DLD1 (cell line): ENCODE measurements at regions not wholly inside any gene's neighbourhood (a gene's known extent, or its start where the extent isn't known, plus 50 kb on each side); places are given as distances from the start of the nearest gene placed in this dataset.
"Not testable (repeated sequence)": the region's sequence is repeated elsewhere in the genome, so short reads cannot be mapped to it uniquely, and the experiment has no call there.

Experiments
- in situ Hi-C: cut with HindIII; loops from 2 replicates; pipeline ENCODE4 v1.10.0; 2017; ENCODE audit warnings: low sequenced_read_pairs

DNA sequence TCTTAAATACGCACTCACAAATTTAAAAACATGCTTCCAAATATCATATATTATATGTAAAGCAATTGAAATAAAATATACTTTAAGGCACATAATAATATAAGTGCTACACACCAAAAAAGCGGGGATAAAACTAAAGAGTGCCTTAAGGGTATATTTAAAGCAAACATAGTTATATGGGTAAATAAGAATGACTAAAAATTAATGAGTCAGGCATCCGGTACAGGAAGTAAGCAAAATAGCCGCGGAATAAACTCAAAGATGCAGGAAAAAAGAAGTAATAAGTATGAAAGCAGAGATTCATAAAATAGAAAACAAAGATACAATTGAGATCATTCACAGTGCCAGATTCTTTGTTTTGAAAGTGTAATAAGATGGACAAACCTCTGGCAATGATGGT lies 503.5 kb upstream of the SOX11 start:
- in situ Hi-C loops = no loop called here

DNA sequence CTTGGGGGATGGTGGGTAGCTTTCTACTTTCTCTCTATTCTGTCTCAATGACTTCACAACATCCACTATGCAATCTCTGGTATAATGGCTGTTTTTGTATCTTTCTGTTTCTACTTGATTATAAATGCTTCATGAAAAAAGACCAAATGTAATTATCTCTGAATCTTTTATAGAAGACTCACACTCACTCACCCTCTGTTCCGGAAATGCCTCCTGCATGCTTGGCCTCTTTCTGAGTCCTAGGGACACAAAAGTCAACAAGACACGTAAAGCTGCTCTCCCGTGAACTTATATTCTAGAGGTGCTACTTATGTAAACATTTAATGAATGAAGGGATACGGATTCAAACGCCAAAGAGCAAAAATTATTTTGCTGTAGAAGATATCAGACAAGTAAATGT lies 502.2 kb upstream of the SOX11 start:
- in situ Hi-C loops = no loop called here

DNA sequence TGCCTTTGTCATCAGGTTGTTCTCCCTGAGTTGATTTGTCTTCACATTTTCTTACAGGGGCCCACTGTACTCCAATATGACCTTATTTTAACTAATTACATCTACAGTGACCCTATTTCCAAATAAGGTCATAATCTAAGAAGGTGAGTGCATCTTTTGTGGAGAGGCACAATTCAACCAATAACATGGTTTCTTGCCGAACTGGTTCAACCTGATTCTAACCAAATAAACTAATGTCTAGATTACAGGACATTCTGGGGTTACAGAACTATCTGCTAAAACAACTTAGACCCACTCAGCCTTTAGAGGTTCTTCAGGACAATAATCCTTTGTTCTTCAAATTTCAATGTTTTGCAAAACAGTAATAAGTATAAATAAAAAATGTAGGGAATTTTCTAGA lies 496.5 kb upstream of the SOX11 start:
- in situ Hi-C loops = no loop called here

DNA sequence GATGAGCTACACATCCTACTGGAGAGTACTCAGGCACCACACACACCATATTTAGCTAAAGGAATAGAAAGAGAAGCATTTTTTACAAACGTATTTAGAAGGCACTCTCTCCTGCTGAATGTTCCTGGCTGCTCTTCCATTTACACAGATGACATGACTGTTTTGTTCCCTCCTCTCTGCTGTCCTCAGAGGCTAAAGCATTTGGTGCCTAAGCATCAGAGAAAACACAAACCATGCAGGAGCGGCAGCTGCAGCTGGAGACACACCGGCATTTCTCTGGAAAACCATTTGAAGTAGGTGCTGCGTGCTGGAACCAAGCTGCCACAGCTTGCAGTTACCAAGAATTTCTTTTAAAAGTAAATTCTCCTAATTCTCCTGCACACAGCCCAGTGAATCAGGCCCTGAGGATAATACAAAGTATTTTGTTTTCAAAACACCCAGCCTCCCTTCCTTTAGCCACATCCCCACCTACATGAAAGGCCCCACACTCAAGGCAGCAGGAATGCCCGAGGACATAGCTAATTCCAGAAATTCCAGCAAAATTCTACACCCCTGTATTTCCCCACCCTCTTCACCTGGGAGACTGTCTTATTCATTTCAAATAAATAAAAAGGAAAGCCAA lies 488.9 kb upstream of the SOX11 start:
- in situ Hi-C loops = no loop called here

DNA sequence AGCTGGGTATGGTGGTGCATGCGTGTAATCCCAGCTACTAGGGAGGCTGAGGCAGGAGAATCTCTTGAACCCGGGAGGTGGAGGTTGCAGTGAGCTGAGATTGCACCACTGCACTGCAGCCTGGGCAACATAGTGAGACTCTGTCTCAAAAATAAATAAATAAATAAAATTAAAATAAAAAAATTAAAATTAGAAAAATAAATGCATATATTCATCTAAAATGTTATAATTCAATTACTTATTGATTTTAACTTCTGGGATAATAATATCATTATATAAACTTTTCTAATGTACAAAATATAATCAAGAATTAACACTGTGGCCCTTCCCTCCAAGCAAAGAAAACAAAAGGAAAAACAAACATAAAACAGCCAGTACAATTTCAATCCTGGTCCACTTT lies 485.4 kb upstream of the SOX11 start:
- in situ Hi-C loops = not testable (repeated sequence)

DNA sequence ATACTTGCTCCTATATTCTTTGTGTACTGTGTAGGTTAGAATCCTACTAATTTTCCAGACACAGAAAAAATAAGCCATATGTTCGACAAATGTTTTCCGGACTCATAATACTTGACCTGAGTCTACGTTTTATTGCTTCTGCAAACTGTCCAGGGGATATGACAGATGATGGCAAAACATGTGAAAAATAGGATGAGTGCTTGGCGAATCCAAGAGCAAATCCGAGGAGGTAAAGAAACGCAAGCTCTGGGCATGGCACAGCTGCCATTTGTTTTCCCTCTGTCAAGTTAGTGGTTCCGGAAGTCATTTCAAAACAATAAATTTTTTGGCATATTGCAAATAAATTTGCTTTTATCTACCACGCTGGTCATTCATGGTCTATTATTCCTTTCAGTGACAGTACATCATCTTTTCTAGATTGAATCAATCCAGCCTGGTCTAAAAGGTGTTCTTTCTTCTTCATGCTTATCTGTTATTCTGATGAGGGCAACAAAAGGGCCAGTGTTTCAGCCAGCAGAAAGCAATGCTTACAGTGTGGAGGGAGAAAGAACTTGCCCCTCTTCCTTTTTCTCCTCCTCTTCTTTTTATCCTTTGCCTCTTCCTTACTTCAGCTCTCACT lies 476.1 kb upstream of the SOX11 start:
- in situ Hi-C loops = no loop called here

DNA sequence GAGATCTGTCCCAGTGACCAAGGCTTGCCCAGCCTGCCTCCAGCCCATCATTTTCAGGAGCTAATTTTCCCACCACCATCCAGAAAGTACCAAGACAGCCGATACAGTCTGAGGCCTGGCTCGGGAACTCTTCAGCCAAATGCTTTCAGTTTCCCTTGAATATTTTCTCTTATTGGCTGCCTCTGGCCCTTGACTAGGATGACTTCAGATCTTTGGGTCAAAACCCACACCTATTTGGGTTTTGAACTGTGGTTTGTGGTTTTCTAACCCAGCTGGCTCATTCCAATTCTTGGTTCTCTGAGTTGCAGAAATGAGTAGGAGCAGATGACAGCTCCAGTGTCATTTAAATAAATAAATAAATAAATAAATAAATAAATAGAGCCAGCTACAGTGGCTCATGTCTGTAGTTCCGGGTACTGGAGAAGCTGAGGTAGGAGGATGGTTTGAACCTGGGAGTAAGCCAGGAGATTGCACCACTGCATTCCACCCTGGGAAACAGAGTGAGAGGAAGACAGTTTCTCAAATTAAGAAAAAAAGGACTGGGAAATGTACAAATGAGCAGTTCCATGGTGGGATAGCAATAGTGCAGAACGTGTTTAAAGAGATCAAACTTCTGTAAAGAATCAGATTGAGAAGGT lies 465.0 kb upstream of the SOX11 start:
- in situ Hi-C loops = no loop called here

DNA sequence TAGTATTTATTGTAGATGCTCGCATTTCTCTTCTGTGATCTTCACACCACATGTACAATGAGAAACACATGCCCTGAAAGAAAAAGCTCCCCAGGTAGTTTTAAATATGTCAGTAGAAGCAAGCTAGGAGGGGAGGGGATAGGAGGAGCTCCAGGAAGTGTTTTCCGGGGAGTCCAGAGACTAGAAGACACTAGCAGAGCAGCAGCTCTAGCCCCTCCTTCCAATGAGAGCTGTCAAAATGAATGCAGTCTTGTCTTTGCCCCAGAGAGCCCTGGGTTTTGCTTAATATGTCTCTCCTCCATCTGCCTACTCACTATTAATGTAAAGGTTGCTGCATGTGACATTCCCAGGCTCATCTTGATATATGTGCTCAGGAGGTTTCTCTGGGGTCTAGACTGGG lies 462.6 kb upstream of the SOX11 start:
- in situ Hi-C loops = no loop called here

DNA sequence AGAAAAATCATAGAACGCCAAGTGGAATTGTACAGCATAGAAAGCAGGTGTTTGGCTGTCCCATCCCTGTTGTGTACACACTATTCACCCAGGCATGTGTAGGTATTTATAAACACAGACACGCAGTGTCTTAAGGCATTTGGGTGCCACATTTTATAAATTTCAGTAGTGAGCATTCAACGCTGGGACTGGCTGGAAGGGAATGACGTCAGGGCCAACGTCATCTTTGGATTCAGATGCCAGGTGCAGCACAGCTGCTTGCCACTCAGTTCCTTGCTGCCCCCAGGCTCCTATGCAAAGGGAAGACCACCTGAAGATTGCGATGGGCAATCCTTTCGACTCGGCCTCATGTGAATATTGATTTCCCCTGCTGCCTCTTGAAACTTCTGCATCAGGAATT lies 461.7 kb upstream of the SOX11 start:
- in situ Hi-C loops = no loop called here

DNA sequence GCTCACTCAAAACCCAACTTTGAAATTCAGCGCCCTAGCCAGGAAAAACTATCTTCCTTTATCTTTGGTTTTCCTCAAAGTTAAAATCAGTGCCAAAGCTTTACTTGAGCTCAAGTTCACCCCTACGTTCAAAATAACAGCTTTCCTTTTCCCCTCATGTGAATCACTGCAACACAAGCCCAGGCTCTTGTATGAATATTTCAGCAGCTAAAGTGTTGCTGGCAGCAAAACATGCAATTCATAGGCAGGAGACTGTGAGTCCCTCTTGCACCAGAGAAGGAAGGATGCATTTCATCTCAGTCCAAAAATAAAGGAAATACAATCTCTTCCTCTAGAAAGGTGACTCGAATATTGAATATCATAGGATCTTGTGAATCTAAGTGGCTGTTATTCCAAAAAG lies 461.3 kb upstream of the SOX11 start:
- in situ Hi-C loops = no loop called here

DNA sequence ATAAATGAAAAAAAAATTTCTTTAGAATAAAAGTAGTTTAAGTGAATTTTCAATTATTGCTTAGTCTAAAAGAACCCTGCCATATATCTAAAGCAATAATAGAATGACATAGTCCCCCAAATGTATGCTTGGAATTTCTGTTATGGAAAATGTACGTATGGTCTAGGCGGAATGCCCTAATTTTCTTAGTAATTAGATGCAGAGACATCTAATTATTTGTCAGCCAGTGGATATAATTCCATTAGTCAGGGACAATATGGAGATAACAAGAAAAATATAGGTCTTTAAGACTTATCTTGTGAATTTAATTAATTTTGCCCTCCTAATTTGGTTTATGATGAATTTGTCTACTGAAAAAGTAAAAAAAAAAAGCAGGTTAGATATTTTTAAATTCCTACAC lies 460.9 kb upstream of the SOX11 start:
- in situ Hi-C loops = no loop called here

DNA sequence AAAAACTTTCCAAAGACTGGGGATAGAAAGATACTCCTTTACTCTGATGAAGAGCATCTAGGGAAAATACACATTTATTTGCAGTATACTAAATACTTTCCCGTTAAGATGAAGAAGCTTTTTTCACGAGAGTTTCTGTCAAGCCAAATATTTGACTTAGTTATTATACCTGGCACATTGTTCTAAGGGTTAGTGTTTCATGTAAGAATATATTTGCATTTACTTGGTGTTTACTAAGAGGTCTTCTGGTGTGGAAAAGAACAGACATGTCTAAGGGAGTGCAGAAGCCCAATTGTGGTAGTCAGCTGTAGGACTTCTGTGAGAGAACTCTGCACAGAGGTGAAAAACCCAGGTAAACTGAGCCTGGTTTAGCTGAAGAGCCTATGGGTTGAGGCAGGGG lies 457.6 kb upstream of the SOX11 start:
- in situ Hi-C loops = no loop called here

DNA sequence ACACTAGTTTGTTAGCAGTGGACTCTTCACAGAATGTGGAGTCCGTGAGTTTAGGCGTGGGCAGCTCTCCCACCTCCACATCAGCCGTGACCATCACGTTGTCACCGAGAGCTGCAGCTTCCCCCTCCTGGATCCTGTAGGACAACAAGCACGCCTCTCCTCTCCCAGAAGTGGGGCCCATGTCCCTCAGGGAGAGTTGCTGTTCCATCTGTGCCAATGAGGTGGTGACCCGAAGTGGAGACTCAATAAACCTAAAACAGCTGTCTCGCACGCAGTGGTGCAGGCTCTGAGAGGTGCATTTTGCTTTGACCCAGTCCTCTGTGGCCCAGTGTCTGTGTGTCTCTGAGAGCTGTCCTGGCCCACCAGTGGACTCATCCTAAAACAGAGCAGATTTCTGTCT lies 456.5 kb upstream of the SOX11 start:
- in situ Hi-C loops = no loop called here

DNA sequence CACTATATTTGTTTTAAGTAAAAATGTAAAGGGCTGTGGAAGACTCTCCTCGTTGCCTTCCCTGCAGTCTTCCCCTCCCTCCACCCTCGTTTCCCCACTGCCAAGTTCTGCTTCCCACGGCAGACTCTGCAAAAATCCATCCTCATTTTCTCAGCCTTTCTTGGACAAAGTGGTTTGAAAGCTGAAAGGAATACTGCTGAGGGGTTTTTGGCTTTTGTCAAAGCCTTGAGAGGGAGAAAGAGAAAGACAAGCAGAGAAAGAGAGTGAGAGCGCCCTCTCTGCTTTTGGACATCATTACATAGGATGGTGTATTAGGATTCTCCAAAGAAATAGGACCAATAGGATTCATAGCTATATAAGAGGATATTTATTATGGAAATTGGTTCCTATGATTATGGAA lies 455.9 kb upstream of the SOX11 start:
- in situ Hi-C loops = no loop called here

DNA sequence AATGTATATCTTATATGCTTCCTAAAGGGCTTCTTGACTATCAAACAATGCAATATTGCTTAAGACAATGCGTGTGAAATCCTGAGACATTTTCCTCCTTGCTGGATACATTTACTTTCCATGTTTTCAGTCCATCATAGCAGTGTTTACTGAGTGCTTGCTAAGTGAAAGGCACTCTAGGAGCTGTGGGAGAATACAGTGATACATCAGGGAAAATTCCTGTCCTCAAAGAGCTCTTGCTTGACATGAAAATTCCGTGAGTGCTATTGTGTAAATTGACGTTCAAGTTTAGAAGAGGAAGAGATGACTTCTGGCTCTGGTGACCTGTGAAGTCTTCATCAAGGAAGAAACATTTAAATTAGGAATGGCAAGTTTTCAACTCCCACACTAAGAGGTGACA lies 449.4 kb upstream of the SOX11 start:
- in situ Hi-C loops = no loop called here

DNA sequence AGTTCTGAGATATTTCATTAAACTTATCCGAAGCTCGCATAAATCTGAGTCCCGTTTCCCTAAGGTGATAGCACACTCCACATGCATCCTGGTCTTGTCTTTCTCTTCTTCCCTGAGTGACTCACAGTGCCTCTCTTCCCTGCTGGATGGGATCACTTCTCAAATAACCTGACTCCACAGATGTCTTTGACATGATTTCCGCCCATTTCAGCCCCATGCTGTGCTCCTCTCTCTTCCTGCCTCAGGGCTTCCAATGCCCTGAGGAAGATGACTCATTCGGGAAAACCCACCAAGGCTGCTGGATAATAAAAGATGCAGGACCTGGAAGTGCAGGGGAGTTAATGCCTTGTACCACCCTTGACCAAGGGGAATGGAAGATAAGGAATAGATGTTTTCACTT lies 441.7 kb upstream of the SOX11 start:
- in situ Hi-C loops = no loop called here

DNA sequence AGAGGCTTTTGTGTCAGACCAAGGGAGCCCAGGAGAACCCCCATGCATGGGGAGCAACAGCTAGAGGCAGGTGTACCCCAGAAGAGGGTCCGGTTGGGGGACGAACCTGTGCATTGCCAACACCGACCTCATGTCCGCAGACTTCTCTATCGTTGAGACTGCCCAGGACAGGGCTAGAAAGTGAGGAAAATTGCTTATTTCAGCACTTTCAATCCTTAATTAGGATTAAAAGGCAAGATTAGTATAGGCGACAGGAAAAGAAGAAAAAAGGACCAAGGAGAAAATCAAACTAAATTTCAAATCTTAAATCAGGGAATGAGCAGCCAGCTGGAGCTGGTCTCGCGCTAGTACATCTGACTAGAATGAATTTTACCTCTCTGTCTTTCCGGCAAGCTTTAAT lies 438.9 kb upstream of the SOX11 start:
- in situ Hi-C loops = no loop called here

DNA sequence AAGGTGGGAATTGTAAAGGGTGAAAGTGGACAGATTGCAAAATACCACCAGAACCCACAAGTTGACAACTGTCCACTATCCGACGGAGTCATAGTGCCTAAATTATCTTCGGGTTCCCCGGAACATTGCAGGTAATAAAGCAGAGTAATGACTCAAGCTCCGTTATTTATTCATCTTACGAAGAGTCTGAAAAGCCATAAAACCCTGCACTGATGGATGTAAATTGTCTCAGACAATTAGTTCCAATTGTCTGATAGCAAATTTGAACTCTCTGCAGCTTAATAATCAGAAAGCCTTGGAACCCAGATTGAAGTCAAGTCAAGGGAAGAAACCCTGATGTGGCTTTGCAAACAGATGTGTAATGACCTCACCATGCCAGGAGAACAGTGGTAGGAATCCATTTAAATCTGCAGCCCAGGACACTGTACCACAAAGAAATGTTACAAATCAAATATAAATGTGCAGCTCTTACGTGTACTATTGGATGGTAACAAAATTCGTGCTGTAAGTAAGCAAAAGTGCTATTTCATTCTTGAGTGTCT lies 437.3 kb upstream of the SOX11 start:
- in situ Hi-C loops = no loop called here

DNA sequence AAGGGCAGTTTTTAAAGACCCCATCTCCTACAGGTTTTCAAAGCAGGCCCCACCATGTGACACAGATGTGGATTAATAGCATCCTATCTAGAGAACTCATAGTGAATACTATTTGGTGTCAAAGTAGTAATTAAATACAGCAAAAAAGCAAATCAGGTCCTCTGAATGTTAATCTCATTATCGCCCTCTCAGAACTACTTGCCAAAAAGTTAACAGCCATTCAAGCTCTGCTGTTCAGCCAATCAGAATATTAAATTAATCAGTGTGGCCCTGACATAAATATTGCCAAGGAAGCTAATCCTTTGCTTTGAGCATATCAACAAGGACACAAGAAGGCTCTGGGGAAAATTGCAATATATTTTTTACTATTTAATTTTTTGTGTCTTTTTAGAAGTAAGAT lies 428.9 kb upstream of the SOX11 start:
- in situ Hi-C loops = no loop called here

DNA sequence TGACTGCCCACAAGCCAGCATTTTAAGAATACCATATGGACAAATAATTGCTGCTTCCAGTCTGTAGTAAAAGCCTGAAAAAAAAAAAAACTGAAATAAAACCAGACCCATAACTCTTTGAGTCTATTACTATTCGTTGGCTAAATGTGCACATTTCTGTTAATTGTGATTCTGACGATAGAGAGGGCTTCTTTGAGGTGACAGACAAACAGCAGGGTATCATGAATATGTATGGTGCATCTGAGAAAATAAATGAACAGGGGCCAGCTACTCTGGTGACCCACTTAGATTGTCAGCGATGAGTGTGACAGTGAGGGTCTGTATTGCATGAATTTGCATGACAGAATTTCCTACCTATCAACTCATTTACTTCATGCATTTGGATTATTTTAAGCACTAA lies 427.8 kb upstream of the SOX11 start:
- in situ Hi-C loops = no loop called here

DNA sequence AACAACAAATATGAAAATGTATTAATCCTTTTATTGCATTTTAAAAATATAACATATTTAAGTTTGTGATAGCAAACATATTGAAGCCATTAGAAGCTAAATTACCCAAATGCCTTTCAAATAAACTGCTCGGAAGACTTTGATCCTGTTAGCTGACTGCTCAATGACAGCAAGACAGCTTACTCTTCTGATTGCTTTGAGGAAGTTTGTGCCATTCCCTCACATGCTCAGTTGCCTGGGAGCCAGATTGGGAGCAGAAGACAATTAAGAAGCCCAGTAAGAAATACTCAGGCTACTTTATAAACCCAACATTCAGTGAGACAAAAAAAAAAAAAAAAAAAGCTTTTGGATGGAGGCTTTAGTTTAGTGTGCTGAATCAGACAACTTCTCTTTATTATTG lies 407.1 kb upstream of the SOX11 start:
- in situ Hi-C loops = no loop called here
